ENCODE measurements at regions not wholly inside any gene's neighbourhood (a gene's known extent, or its start where the extent isn't known, plus 50 kb on each side); places are given as distances from the start of the nearest gene placed in this dataset.

- TF ChIP-seq TCF12 (IDR thresholded peaks at IDR 0.05; ENCODE audit: low read depth, low read length), result no peak
- TF ChIP-seq CHD1 (IDR thresholded peaks at IDR 0.05; ENCODE audit: low read depth, low read length), result no peak
- TF ChIP-seq RBBP5 (IDR thresholded peaks at IDR 0.05; ENCODE audit: borderline replicate concordance, low read depth, low read length), result no peak
- no peak for TF ChIP-seq MAX (IDR thresholded peaks at IDR 0.05)
- TF ChIP-seq SIN3A (conservative IDR thresholded peaks at IDR 0.05 in 1 of 2, IDR thresholded peaks at IDR 0.05 in 1 of 2; ENCODE audit: low read depth in 1 of 2, low read length in 2 of 2), result no peak
- no peak for TF ChIP-seq TAF1 (IDR thresholded peaks at IDR 0.05; ENCODE audit: low read depth, low read length)
- no peak for TF ChIP-seq TBP (IDR thresholded peaks at IDR 0.05; ENCODE audit: low read depth, low read length)
Measured at GRCh38 chr21:24727803-24728440, 879.4 kb downstream of the MRPL39 start (continued).
